Adipocyte (in vitro differentiated cells): ENCODE measurements at regions not wholly inside any gene's neighbourhood (a gene's known extent, or its start where the extent isn't known, plus 50 kb on each side); places are given as distances from the start of the nearest gene placed in this dataset.

Experiments
- DNase-seq: peaks from one replicate; pipeline ENCODE4 v3.0.0-alpha.2; 2015; ENCODE audit warnings: low read depth
- H3K27me3 ChIP-seq: replicated peaks from 2 replicates; pipeline ENCODE4 v1.7.0; 2013; ENCODE audit warnings: mild to moderate bottlenecking, low read length, moderate library complexity; ENCODE audit not compliant: control insufficient read depth, insufficient read depth
- H3K36me3 ChIP-seq: 2 replicates; pipeline ENCODE4 v1.7.0; 2013; ENCODE audit warnings: low read length, mild to moderate bottlenecking, moderate library complexity; ENCODE audit not compliant: control insufficient read depth, insufficient read depth, severe bottlenecking
- H3K4me1 ChIP-seq: 2 replicates; pipeline ENCODE4 v1.7.0; 2013; ENCODE audit warnings: mild to moderate bottlenecking, low read length, moderate library complexity; ENCODE audit not compliant: control insufficient read depth, insufficient read depth
- H3K4me3 ChIP-seq: 2 replicates; pipeline ENCODE4 v1.7.0; 2013; ENCODE audit warnings: mild to moderate bottlenecking, low read length, moderate library complexity
- H3K9ac ChIP-seq: 2 replicates; pipeline ENCODE4 v1.7.0; 2013; ENCODE audit warnings: mild to moderate bottlenecking, low read length, moderate library complexity
- H3K9me3 ChIP-seq: 2 replicates; pipeline ENCODE4 v1.7.0; 2013; ENCODE audit warnings: mild to moderate bottlenecking, low read length, moderate library complexity; ENCODE audit not compliant: control insufficient read depth

- Histone ChIP-seq H3K9me3 (no peaks in the 10 kb centered on the region), H3K4me1 (peaks cover 8% of the 10 kb centered on the region), H3K36me3 (no peaks in the 10 kb centered on the region), H3K4me3 (peak overlapping the region; percentile 81), H3K27me3 (no peaks in the 10 kb centered on the region), H3K9ac (peak overlapping the region; percentile 55)
- no peak for DNase-seq
These were observed 335.8 kb upstream of the NT5E start for GRCh38 chr6:85113934-85114580.

GRCh38 chr6:85112540-85112939, 337.3 kb upstream of the NT5E start:
- no peak overlapping the region for H3K4me3 ChIP-seq
- no peak for DNase-seq
- H3K9me3 ChIP-seq = no peaks in the 10 kb centered on the region
- H3K27me3 ChIP-seq = no peaks in the 10 kb centered on the region
- no peaks in the 10 kb centered on the region for H3K36me3 ChIP-seq
- no peak overlapping the region for H3K9ac ChIP-seq
- peaks cover 8% of the 10 kb centered on the region for H3K4me1 ChIP-seq

- Histone ChIP-seq H3K4me3 (no peak overlapping the region), H3K4me1 (peaks cover 8% of the 10 kb centered on the region), H3K9ac (no peak overlapping the region), H3K36me3 (no peaks in the 10 kb centered on the region), H3K27me3 (no peaks in the 10 kb centered on the region), H3K9me3 (no peaks in the 10 kb centered on the region)
- no peak for DNase-seq
These were observed 338.3 kb upstream of the NT5E start for GRCh38 chr6:85111481-85112011.

- Histone ChIP-seq H3K36me3 (no peaks in the 10 kb centered on the region), H3K4me3 (no peak overlapping the region), H3K9me3 (no peaks in the 10 kb centered on the region), H3K4me1 (peaks cover 8% of the 10 kb centered on the region), H3K9ac (no peak overlapping the region), H3K27me3 (no peaks in the 10 kb centered on the region)
- no peak for DNase-seq
These were observed 338.9 kb upstream of the NT5E start for GRCh38 chr6:85110943-85111342.

- DNase-seq = no peak
- H3K9ac ChIP-seq = no peak overlapping the region
- H3K4me1 ChIP-seq = no peaks in the 10 kb centered on the region
- H3K36me3 ChIP-seq = no peaks in the 10 kb centered on the region
- H3K4me3 ChIP-seq = no peak overlapping the region
- H3K9me3 ChIP-seq = no peaks in the 10 kb centered on the region
- H3K27me3 ChIP-seq = no peaks in the 10 kb centered on the region
These were observed 342.2 kb upstream of the NT5E start for GRCh38 chr6:85107701-85108100.

- Histone ChIP-seq H3K36me3 (no peaks in the 10 kb centered on the region), H3K27me3 (no peaks in the 10 kb centered on the region), H3K4me3 (no peak overlapping the region), H3K9me3 (peaks cover 42% of the 10 kb centered on the region), H3K9ac (no peak overlapping the region), H3K4me1 (no peaks in the 10 kb centered on the region)
- no peak for DNase-seq
These were observed 332.6 kb upstream of the TBX18 start for GRCh38 chr6:85096976-85097375.

GRCh38 chr6:85092226-85092625, 327.8 kb upstream of the TBX18 start:
- H3K4me1 ChIP-seq = no peaks in the 10 kb centered on the region
- H3K36me3 ChIP-seq = no peaks in the 10 kb centered on the region
- no peak overlapping the region for H3K9ac ChIP-seq
- DNase-seq = no peak
- H3K9me3 ChIP-seq = peaks cover 15% of the 10 kb centered on the region
- no peaks in the 10 kb centered on the region for H3K27me3 ChIP-seq
- no peak overlapping the region for H3K4me3 ChIP-seq

- Histone ChIP-seq H3K4me1 (no peaks in the 10 kb centered on the region), H3K4me3 (no peak overlapping the region), H3K27me3 (no peaks in the 10 kb centered on the region), H3K9ac (no peak overlapping the region), H3K36me3 (no peaks in the 10 kb centered on the region), H3K9me3 (no peaks in the 10 kb centered on the region)
- no peak for DNase-seq
These were observed 324.9 kb upstream of the TBX18 start for GRCh38 chr6:85089255-85089654.

GRCh38 chr6:85085875-85086274, 321.5 kb upstream of the TBX18 start:
- Histone ChIP-seq H3K9me3 (no peaks in the 10 kb centered on the region), H3K27me3 (no peaks in the 10 kb centered on the region), H3K4me3 (no peak overlapping the region), H3K9ac (no peak overlapping the region), H3K4me1 (no peaks in the 10 kb centered on the region), H3K36me3 (no peaks in the 10 kb centered on the region)
- no peak for DNase-seq

GRCh38 chr6:85081102-85081501, 316.7 kb upstream of the TBX18 start:
- H3K9me3 ChIP-seq = no peaks in the 10 kb centered on the region
- no peaks in the 10 kb centered on the region for H3K27me3 ChIP-seq
- H3K4me1 ChIP-seq = peaks cover 21% of the 10 kb centered on the region
- no peak overlapping the region for H3K4me3 ChIP-seq
- H3K9ac ChIP-seq = no peak overlapping the region
- no peak for DNase-seq
- H3K36me3 ChIP-seq = no peaks in the 10 kb centered on the region

GRCh38 chr6:85079761-85080160, 315.4 kb upstream of the TBX18 start:
- H3K36me3 ChIP-seq = no peaks in the 10 kb centered on the region
- peaks cover 21% of the 10 kb centered on the region for H3K4me1 ChIP-seq
- DNase-seq = no peak
- no peaks in the 10 kb centered on the region for H3K27me3 ChIP-seq
- H3K9ac ChIP-seq = no peak overlapping the region
- H3K9me3 ChIP-seq = no peaks in the 10 kb centered on the region
- H3K4me3 ChIP-seq = no peak overlapping the region

GRCh38 chr6:85078058-85078457, 313.7 kb upstream of the TBX18 start:
- no peak overlapping the region for H3K4me3 ChIP-seq
- peak; percentile 71 for DNase-seq

More at GRCh38 chr6:85078058-85078457, 313.7 kb upstream of the TBX18 start:
- H3K9me3 ChIP-seq = no peaks in the 10 kb centered on the region
- no peaks in the 10 kb centered on the region for H3K36me3 ChIP-seq
- H3K4me1 ChIP-seq = peaks cover 21% of the 10 kb centered on the region
- H3K9ac ChIP-seq = no peak overlapping the region
- no peaks in the 10 kb centered on the region for H3K27me3 ChIP-seq
